H9 (cell line): ENCODE measurements at regions not wholly inside any gene's neighbourhood (a gene's known extent, or its start where the extent isn't known, plus 50 kb on each side); places are given as distances from the start of the nearest gene placed in this dataset.
"Not testable (repeated sequence)": the region's sequence is repeated elsewhere in the genome, so short reads cannot be mapped to it uniquely, and the experiment has no call there.

Source experiments
- DNase-seq: peaks from one replicate; pipeline ENCODE4 v3.0.0-alpha.2; 2017
- H2AFZ ChIP-seq: one replicate; pipeline ENCODE4 v1.6.1; 2013; ENCODE audit warnings: mild to moderate bottlenecking, low read length, control low read depth, moderate library complexity
- H2AK5ac ChIP-seq: 2 replicates; pipeline ENCODE4 v1.6.1; 2013; ENCODE audit warnings: low read length, control low read depth, mixed read lengths; ENCODE audit not compliant: insufficient read length
- H2BK120ac ChIP-seq: one replicate; pipeline ENCODE4 v1.6.1; 2013; ENCODE audit warnings: low read depth, mild to moderate bottlenecking, low read length, control low read depth, inconsistent platforms; ENCODE audit not compliant: poor library complexity, severe bottlenecking
- H2BK12ac ChIP-seq: 2 replicates; pipeline ENCODE4 v1.6.1; 2013; ENCODE audit warnings: low read length, control low read depth, mixed read lengths, low read depth; ENCODE audit not compliant: insufficient read length
- H2BK15ac ChIP-seq: 2 replicates; pipeline ENCODE4 v1.6.1; 2013; ENCODE audit warnings: low read depth, low read length, control low read depth
- H2BK20ac ChIP-seq: one replicate; pipeline ENCODE4 v1.6.1; 2013; ENCODE audit warnings: low read depth, mild to moderate bottlenecking, low read length, control low read depth, inconsistent platforms; ENCODE audit not compliant: poor library complexity, severe bottlenecking
- H2BK5ac ChIP-seq: 2 replicates; pipeline ENCODE4 v1.6.1; 2013; ENCODE audit warnings: low read length, control low read depth, mixed read lengths; ENCODE audit not compliant: insufficient read length
- H3K14ac ChIP-seq: 2 replicates; pipeline ENCODE4 v1.6.1; 2013; ENCODE audit warnings: low read length, control low read depth; ENCODE audit not compliant: insufficient read depth
- H3K18ac ChIP-seq: 2 replicates; pipeline ENCODE4 v1.6.1; 2013; ENCODE audit warnings: low read depth, mild to moderate bottlenecking, mixed read lengths, low read length, control low read depth; ENCODE audit not compliant: insufficient read length
- H3K23ac ChIP-seq: 2 replicates; pipeline ENCODE4 v1.6.1; 2013; ENCODE audit warnings: low read length, control low read depth, mixed read lengths, low read depth; ENCODE audit not compliant: insufficient read length
- H3K23me2 ChIP-seq: 2 replicates; pipeline ENCODE4 v1.6.1; 2013; ENCODE audit warnings: low read depth, mild to moderate bottlenecking, mixed read lengths, low read length, control low read depth; ENCODE audit not compliant: insufficient read length, poor library complexity, severe bottlenecking
- H3K27ac ChIP-seq: 2 replicates; pipeline ENCODE4 v1.5.1; 2013; ENCODE audit warnings: low read length, control low read depth, mixed read lengths, low read depth; ENCODE audit not compliant: insufficient read length
- H3K27me3 ChIP-seq: 2 replicates; pipeline ENCODE4 v1.6.1; 2013; ENCODE audit warnings: low read length, control low read depth, inconsistent platforms; ENCODE audit not compliant: insufficient read depth
- H3K4ac ChIP-seq: 2 replicates; pipeline ENCODE4 v1.6.1; 2013; ENCODE audit warnings: low read depth, mild to moderate bottlenecking, control low read depth, inconsistent platforms, low read length, moderate library complexity
- H3K4me1 ChIP-seq: 2 replicates; pipeline ENCODE4 v1.6.1; 2013; ENCODE audit warnings: low read length, control low read depth, inconsistent platforms; ENCODE audit not compliant: insufficient read depth
- H3K4me2 ChIP-seq: 2 replicates; pipeline ENCODE4 v1.6.1; 2013; ENCODE audit warnings: low read length, control low read depth, mixed read lengths; ENCODE audit not compliant: insufficient read length, insufficient read depth
- H3K56ac ChIP-seq: 2 replicates; pipeline ENCODE4 v1.6.1; 2013; ENCODE audit warnings: low read depth, mild to moderate bottlenecking, mixed read lengths, low read length, control low read depth; ENCODE audit not compliant: insufficient read length
- H3K79me1 ChIP-seq: 2 replicates; pipeline ENCODE4 v1.6.1; 2013; ENCODE audit warnings: low read depth, mild to moderate bottlenecking, moderate library complexity, low read length, control low read depth, inconsistent platforms; ENCODE audit not compliant: insufficient read depth, poor library complexity, severe bottlenecking
- H3K79me2 ChIP-seq: 2 replicates; pipeline ENCODE4 v1.6.1; 2013; ENCODE audit warnings: low read length, control low read depth, inconsistent platforms; ENCODE audit not compliant: insufficient read depth
- H3K9ac ChIP-seq: 2 replicates; pipeline ENCODE4 v1.6.1; 2013; ENCODE audit warnings: low read length, control low read depth, mixed read lengths; ENCODE audit not compliant: insufficient read length; ENCODE audit errors: extremely low read depth
- H3K9me3 ChIP-seq: one replicate; pipeline ENCODE4 v1.6.1; 2013; ENCODE audit warnings: low read depth, low read length, inconsistent platforms; ENCODE audit not compliant: control insufficient read depth
- H3T11ph ChIP-seq: one replicate; pipeline ENCODE4 v1.6.1; 2013; ENCODE audit warnings: mild to moderate bottlenecking, low read length, control low read depth, inconsistent platforms
- H4K20me1 ChIP-seq: one replicate; pipeline ENCODE4 v1.6.1; 2013; ENCODE audit not compliant: control insufficient read depth, insufficient read length, insufficient read depth
- H4K5ac ChIP-seq: 2 replicates; pipeline ENCODE4 v1.6.1; 2013; ENCODE audit warnings: low read depth, mild to moderate bottlenecking, mixed read lengths, low read length, control low read depth; ENCODE audit not compliant: insufficient read length
- H4K8ac ChIP-seq: replicated peaks from 2 replicates; pipeline ENCODE4 v1.6.1; 2013; ENCODE audit warnings: low read length, control low read depth, mixed read lengths, low read depth; ENCODE audit not compliant: insufficient read length
- H4K91ac ChIP-seq: 2 replicates; pipeline ENCODE4 v1.6.1; 2013; ENCODE audit warnings: low read depth, mild to moderate bottlenecking, moderate library complexity, mixed read lengths, low read length, control low read depth; ENCODE audit not compliant: insufficient read length
- H3K27ac Mint-ChIP-seq, 3 experiments: 2 replicates in 2 of 3; 3 replicates in 1 of 3; pipeline ENCODE4 v1.8.0; 2020 to 2021; ENCODE audit warnings: mixed read lengths in 3 of 3, mild to moderate bottlenecking in 1 of 3, moderate library complexity in 1 of 3
- H3K27me3 Mint-ChIP-seq: 2 replicates; pipeline ENCODE4 v1.8.0; 2021; ENCODE audit warnings: low read depth, mild to moderate bottlenecking, moderate library complexity, mixed read lengths
- H3K36me3 Mint-ChIP-seq, 3 experiments: 2 replicates in 2 of 3; 3 replicates in 1 of 3; pipeline ENCODE4 v1.8.0; 2020 to 2021; ENCODE audit warnings: low read depth in 3 of 3, mixed read lengths in 3 of 3; ENCODE audit not compliant: insufficient read depth in 1 of 3
- H3K4me1 Mint-ChIP-seq, 2 experiments: 2 replicates each; pipeline ENCODE4 v1.8.0; 2020; ENCODE audit warnings: mixed read lengths in 2 of 2
- H3K4me3 Mint-ChIP-seq, 2 experiments: 2 replicates in 1 of 2; 3 replicates in 1 of 2; pipeline ENCODE4 v1.8.0; 2020 to 2021; ENCODE audit warnings: mild to moderate bottlenecking in 2 of 2, mixed read lengths in 2 of 2, moderate library complexity in 1 of 2
- H3K9me3 Mint-ChIP-seq, 2 experiments: 2 replicates in 1 of 2; 3 replicates in 1 of 2; pipeline ENCODE4 v1.8.0; 2020; ENCODE audit warnings: mild to moderate bottlenecking in 2 of 2, mixed read lengths in 2 of 2, moderate library complexity in 1 of 2
- WGBS: extraction: QIAGEN DNeasy Blood & Tissue Kit; methylation state at CpG from one replicate; pipeline ENCODE4 v1.1.7; 2013; ENCODE audit warnings: missing lambda C conversion rate, low lambda C conversion rate, mixed read lengths; ENCODE audit not compliant: insufficient read length; ENCODE audit errors: extremely low coverage; 5-methylcytosine and 5-hydroxymethylcytosine counted together
- TF ChIP-seq, protein P1 (sequence below): fragments of 200-600 bp; sonication (generic); conservative IDR thresholded peaks from 3 replicates; pipeline ENCODE4 v1.8.0; 2021; ENCODE audit warnings: antibody characterized with exemption, mild to moderate bottlenecking

DNA sequence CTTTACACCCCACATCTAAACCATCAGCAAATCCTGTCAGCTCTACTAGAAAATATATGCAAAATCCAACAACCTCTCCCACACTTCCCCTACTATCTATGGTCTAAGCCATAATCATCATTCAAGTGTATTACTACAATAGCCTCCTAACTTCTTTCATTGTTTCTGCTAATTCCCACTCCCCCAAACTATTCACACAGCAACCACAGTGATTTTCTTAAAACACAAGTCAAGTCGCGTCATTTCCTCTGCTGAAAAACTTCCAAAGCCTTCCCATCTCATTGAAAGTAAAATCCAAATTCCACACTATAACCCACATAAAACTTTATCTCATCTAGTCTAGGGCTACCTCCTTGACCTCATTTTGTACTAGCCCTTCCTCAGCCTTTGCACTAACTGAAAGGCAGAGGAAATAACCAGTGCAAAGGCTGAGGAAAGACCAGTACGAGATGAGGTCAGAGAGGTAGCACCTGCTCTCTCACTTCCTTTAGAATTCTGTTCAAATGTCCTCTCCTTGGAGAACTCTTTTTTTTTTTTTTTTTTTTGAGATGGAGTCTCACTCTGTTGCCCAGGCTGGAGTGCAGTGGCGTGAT is 65.5 kb upstream of the MDM1 start:
- H3K9me3 ChIP-seq = no peaks in the 10 kb centered on the region
- no peak overlapping the region for H2BK12ac ChIP-seq
- no peak overlapping the region for H2BK15ac ChIP-seq
- no peak overlapping the region for H3K14ac ChIP-seq
- H3K18ac ChIP-seq = no peak overlapping the region
- no peak overlapping the region for H4K5ac ChIP-seq
- no peak overlapping the region for H4K8ac ChIP-seq
- no peak overlapping the region for H2AFZ ChIP-seq
- H3K9ac ChIP-seq = no peak overlapping the region
- Mint-ChIP-seq H3K4me1 (no peaks in the 10 kb centered on the region), H3K27me3 (no peaks in the 10 kb centered on the region), H3K27ac (no peak overlapping the region), H3K36me3 (no peaks in the 10 kb centered on the region), H3K9me3 (no peaks in the 10 kb centered on the region), H3K4me3 (no peak overlapping the region)
- H4K91ac ChIP-seq = no peak overlapping the region
- no peak overlapping the region for H3K23ac ChIP-seq
- no peak overlapping the region for H2BK20ac ChIP-seq
- no peaks in the 10 kb centered on the region for H3K79me2 ChIP-seq
- no peaks in the 10 kb centered on the region for H3K79me1 ChIP-seq
- H3K27ac ChIP-seq = no peak overlapping the region
- no peak overlapping the region for H2BK5ac ChIP-seq
- H3K56ac ChIP-seq = no peak overlapping the region
- no peaks in the 10 kb centered on the region for H3K27me3 ChIP-seq
- no peak overlapping the region for H2BK120ac ChIP-seq
- H3K23me2 ChIP-seq = no peaks in the 10 kb centered on the region
- no peak for DNase-seq
- no peak overlapping the region for H2AK5ac ChIP-seq
- no peaks in the 10 kb centered on the region for H4K20me1 ChIP-seq
- no peak overlapping the region for H3K4me2 ChIP-seq
- no peaks in the 10 kb centered on the region for H3K4me1 ChIP-seq
- TF ChIP-seq, protein P1, sequence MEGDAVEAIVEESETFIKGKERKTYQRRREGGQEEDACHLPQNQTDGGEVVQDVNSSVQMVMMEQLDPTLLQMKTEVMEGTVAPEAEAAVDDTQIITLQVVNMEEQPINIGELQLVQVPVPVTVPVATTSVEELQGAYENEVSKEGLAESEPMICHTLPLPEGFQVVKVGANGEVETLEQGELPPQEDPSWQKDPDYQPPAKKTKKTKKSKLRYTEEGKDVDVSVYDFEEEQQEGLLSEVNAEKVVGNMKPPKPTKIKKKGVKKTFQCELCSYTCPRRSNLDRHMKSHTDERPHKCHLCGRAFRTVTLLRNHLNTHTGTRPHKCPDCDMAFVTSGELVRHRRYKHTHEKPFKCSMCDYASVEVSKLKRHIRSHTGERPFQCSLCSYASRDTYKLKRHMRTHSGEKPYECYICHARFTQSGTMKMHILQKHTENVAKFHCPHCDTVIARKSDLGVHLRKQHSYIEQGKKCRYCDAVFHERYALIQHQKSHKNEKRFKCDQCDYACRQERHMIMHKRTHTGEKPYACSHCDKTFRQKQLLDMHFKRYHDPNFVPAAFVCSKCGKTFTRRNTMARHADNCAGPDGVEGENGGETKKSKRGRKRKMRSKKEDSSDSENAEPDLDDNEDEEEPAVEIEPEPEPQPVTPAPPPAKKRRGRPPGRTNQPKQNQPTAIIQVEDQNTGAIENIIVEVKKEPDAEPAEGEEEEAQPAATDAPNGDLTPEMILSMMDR = no peak
- H3K4ac ChIP-seq = no peak overlapping the region
- no CpG with 5 or more reads among the region's 4 CpGs for WGBS
- H3T11ph ChIP-seq = no peak overlapping the region

DNA sequence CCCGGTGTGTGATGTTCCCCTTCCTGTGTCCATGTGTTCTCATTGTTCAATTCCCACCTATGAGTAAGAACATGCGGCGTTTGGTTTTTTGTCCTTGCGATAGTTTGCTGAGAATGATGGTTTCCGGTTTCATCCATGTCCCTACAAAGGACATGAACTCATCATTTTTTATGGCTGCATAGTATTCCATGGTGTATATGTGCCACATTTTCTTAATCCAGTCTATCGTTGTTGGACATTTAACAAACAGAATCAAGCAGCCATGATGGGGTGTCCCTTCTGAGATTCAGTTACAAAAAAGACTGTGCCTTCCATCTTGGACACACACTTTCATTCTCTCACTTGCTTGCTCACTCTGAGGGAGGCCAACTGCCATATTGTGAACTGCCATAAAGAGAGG is 66.5 kb upstream of the MDM1 start:
- not testable (repeated sequence) for DNase-seq, H3K27ac ChIP-seq, H3K18ac ChIP-seq, H3K23ac ChIP-seq, H3K4me3 Mint-ChIP-seq, H3K9me3 Mint-ChIP-seq, H3K79me2 ChIP-seq, H3K27me3 Mint-ChIP-seq, H3K14ac ChIP-seq, H3K9ac ChIP-seq, H2AK5ac ChIP-seq, H3K27me3 ChIP-seq, H2AFZ ChIP-seq, H3K56ac ChIP-seq, H2BK120ac ChIP-seq, H3K4me1 Mint-ChIP-seq, H2BK15ac ChIP-seq, H3K4ac ChIP-seq, H2BK12ac ChIP-seq, H4K8ac ChIP-seq, H3K27ac Mint-ChIP-seq, H3K23me2 ChIP-seq, H3K9me3 ChIP-seq, H3K79me1 ChIP-seq, H4K5ac ChIP-seq, H4K20me1 ChIP-seq, H2BK5ac ChIP-seq, H2BK20ac ChIP-seq, H4K91ac ChIP-seq, H3K36me3 Mint-ChIP-seq, H3K4me1 ChIP-seq, H3K4me2 ChIP-seq, H3T11ph ChIP-seq
- no CpG with 5 or more reads among the region's 6 CpGs for WGBS
